Body of pancreas (tissue), 4 donors: ENCODE measurements at regions not wholly inside any gene's neighbourhood (a gene's known extent, or its start where the extent isn't known, plus 50 kb on each side); places are given as distances from the start of the nearest gene placed in this dataset.

Experiments used
- ATAC-seq: fragments of 150-250 bp; one replicate; pipeline ENCODE4 v1.9.1; 2016
- DNase-seq, 4 donors: peaks; one replicate each; pipeline ENCODE4 v3.0.0-alpha.2; 2019
- H3K27ac ChIP-seq, 4 donors: fragments of 200-600 bp; sonication (generic); 1 replicate in 3 of 4; 2 replicates in 1 of 4; pipeline versions ENCODE4 v1.5.1 to v1.6.1; 2016 to 2019; ENCODE audit warnings: mild to moderate bottlenecking in 1 of 4, mixed read lengths in 1 of 4, moderate library complexity in 1 of 4
- H3K27me3 ChIP-seq, 2 donors: fragments of 200-600 bp; sonication (generic); one replicate each; pipeline ENCODE4 v1.6.0; 2016; ENCODE audit warnings: mild to moderate bottlenecking in 1 of 2
- H3K36me3 ChIP-seq, 2 donors: fragments of 200-600 bp; sonication (generic); replicated peaks in 1 of 2; 2 replicates each; pipeline ENCODE4 v1.5.1; 2016; ENCODE audit warnings: low read depth in 2 of 2; ENCODE audit not compliant: insufficient read depth in 1 of 2
- H3K4me1 ChIP-seq: fragments of 200-600 bp; sonication (generic); one replicate; pipeline ENCODE4 v1.6.0; 2016
- H3K4me3 ChIP-seq, 2 donors: fragments of 200-600 bp; sonication (generic); 1 replicate in 1 of 2; 2 replicates in 1 of 2; pipeline ENCODE4 v1.5.1; 2016 to 2019
- H3K9me3 ChIP-seq, 3 donors: fragments of 200-600 bp; sonication (generic); 1 replicate in 2 of 3; 2 replicates in 1 of 3; pipeline ENCODE4 v1.5.1; 2016
- CTCF ChIP-seq, 7 experiments: fragments of 450-650 bp in 4 of 7; fragments of 200-600 bp in 3 of 7; sonication (generic) in 3 of 7; IDR thresholded peaks; one replicate each; pipeline ENCODE4 v1.5.1; 2016 to 2019; ENCODE audit warnings: antibody characterized with exemption in 7 of 7
- POLR2A ChIP-seq, 3 donors: fragments of 450-650 bp; IDR thresholded peaks; one replicate each; pipeline ENCODE4 v1.6.1; 2016; ENCODE audit warnings: antibody characterized with exemption in 3 of 3, mild to moderate bottlenecking in 2 of 3
- WGBS, 2 donors: methylation state at CpG; one replicate each; pipeline ENCODE4 v1.1.5; 2017; 5-methylcytosine and 5-hydroxymethylcytosine counted together
- intact Hi-C: fragments of 100-400 bp; cut with DNase I; formaldehyde crosslinking; loops from one replicate; pipeline ENCODE4 v1.15.1; 2023

- H3K27ac ChIP-seq, result no peak overlapping the region
- no peaks in the 10 kb centered on the region for H3K9me3 ChIP-seq
- DNase-seq (no peak), ATAC-seq (no peak)
- H3K27me3 ChIP-seq, result no peaks in the 10 kb centered on the region
- TF ChIP-seq POLR2A (IDR thresholded peaks at IDR 0.05) (no peak), CTCF (IDR thresholded peaks at IDR 0.05) (no peak)
- 89 to 90% methylated on average over 2 of the region's 2 CpGs for WGBS, 2 donors
- H3K4me3 ChIP-seq, result no peak overlapping the region
- H3K4me1 ChIP-seq, result no peaks in the 10 kb centered on the region
- H3K36me3 ChIP-seq, result no peaks in the 10 kb centered on the region
- intact Hi-C loops, result no loop called here
These were observed 82.1 kb upstream of the TANK start for GRCh38 chr2:161078211-161078539.

- ATAC-seq, result no peak
- H3K4me1 ChIP-seq, result no peaks in the 10 kb centered on the region
- intact Hi-C loops, result no loop called here
- WGBS, 2 donors, result 39 to 56% methylated on average over 2 of the region's 2 CpGs
- H3K27ac ChIP-seq, result no peak overlapping the region
- no peak overlapping the region for H3K4me3 ChIP-seq
- no peaks in the 10 kb centered on the region for H3K27me3 ChIP-seq
- H3K36me3 ChIP-seq, result no peaks in the 10 kb centered on the region
- no peaks in the 10 kb centered on the region for H3K9me3 ChIP-seq
- no peak for DNase-seq
- TF ChIP-seq CTCF (IDR thresholded peaks at IDR 0.05), result no peak
- TF ChIP-seq POLR2A (IDR thresholded peaks at IDR 0.05), result no peak
These were observed 75.1 kb upstream of the TANK start for GRCh38 chr2:161085149-161085548.

GRCh38 chr2:161088658-161089350, 71.4 kb upstream of the TANK start:
- WGBS, 2 donors, result 80 to 92% methylated on average over 4 of the region's 4 CpGs
- no peaks in the 10 kb centered on the region for H3K27me3 ChIP-seq
- TF ChIP-seq POLR2A (IDR thresholded peaks at IDR 0.05) (no peak), CTCF (IDR thresholded peaks at IDR 0.05) (no peak)
- no peak for ATAC-seq
- no peaks in the 10 kb centered on the region for H3K36me3 ChIP-seq
- H3K9me3 ChIP-seq, result no peaks in the 10 kb centered on the region
- no peak overlapping the region for H3K27ac ChIP-seq
- no peak for DNase-seq
- H3K4me3 ChIP-seq, result no peak overlapping the region
- intact Hi-C loops, result no loop called here
- H3K4me1 ChIP-seq, result no peaks in the 10 kb centered on the region

- Histone ChIP-seq H3K27me3 (no peaks in the 10 kb centered on the region), H3K36me3 (no peaks in the 10 kb centered on the region), H3K27ac (no peak overlapping the region), H3K9me3 (peaks cover 0 to 3% (median 0%) of the 10 kb centered on the region in 3 donors), H3K4me3 (no peak overlapping the region), H3K4me1 (no peaks in the 10 kb centered on the region)
- no peak for ATAC-seq
- TF ChIP-seq POLR2A (IDR thresholded peaks at IDR 0.05) (no peak), CTCF (IDR thresholded peaks at IDR 0.05) (no peak)
- intact Hi-C loops, result no loop called here
- DNase-seq, result peak in 1 of 4 donors; percentile 8
- 55 to 88% methylated on average over 5 of the region's 5 CpGs for WGBS, 2 donors
These were observed 69.8 kb upstream of the TANK start for GRCh38 chr2:161090411-161090810.

GRCh38 chr2:161095314-161095713, 64.9 kb upstream of the TANK start:
- no peaks in the 10 kb centered on the region for H3K36me3 ChIP-seq
- no peak overlapping the region for H3K27ac ChIP-seq
- no peak overlapping the region for H3K4me3 ChIP-seq
- H3K9me3 ChIP-seq, result peaks cover 0 to 3% (median 0%) of the 10 kb centered on the region in 3 donors
- TF ChIP-seq CTCF (IDR thresholded peaks at IDR 0.05), result no peak
- no peak for TF ChIP-seq POLR2A (IDR thresholded peaks at IDR 0.05)
- no peaks in the 10 kb centered on the region for H3K4me1 ChIP-seq
- WGBS, 2 donors, result 76 to 79% methylated on average over 3 of the region's 3 CpGs
- intact Hi-C loops, result no loop called here
- no peaks in the 10 kb centered on the region for H3K27me3 ChIP-seq
- no peak for DNase-seq
- ATAC-seq, result no peak
